Fibroblast of pulmonary artery (primary cell): ENCODE measurements at regions not wholly inside any gene's neighbourhood (a gene's known extent, or its start where the extent isn't known, plus 50 kb on each side); places are given as distances from the start of the nearest gene placed in this dataset.

Experiments used
- DNase-seq: peaks from one replicate; pipeline ENCODE4 v3.0.0-alpha.2; 2010; ENCODE audit warnings: low read depth
- H3K4me3 ChIP-seq: replicated peaks from 2 replicates; pipeline ENCODE4 v1.5.1; 2011; ENCODE audit warnings: low read depth, mild to moderate bottlenecking, control low read depth, low read length, moderate library complexity
- CTCF ChIP-seq: IDR thresholded peaks from 2 replicates; pipeline ENCODE4 v1.5.1; 2011; ENCODE audit warnings: mild to moderate bottlenecking, control low read depth, low read length, inconsistent platforms; ENCODE audit errors: missing control alignments

DNA sequence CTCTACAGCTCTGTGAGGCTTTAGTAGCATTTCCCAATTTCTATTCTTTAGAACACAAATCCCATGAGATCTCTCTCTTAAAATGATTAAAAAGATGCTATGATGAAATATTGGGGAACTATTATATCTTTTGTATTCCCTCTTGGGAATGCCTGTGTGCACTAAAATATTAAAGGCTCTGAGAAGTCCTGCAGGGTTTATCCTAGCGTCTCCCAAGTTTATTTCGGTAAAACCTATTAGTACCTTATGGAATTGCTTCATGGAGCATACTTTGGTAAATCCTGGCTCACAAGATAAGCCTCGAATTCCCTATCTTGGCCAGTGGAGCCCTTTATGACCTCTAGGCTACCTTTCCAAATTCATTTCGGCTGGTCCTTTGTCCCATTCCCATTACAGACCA, 306.8 kb downstream of the VRK1 start:
- TF ChIP-seq CTCF: no peak
- no peak for DNase-seq
- H3K4me3 ChIP-seq: no peak overlapping the region

GRCh38 chr14:97106166-97106565, 309.0 kb downstream of the VRK1 start:
- no peak overlapping the region for H3K4me3 ChIP-seq
- TF ChIP-seq CTCF: no peak
- DNase-seq: no peak

- H3K4me3 ChIP-seq: no peak overlapping the region
- TF ChIP-seq CTCF: no peak
- no peak for DNase-seq
These were observed 309.4 kb downstream of the VRK1 start for GRCh38 chr14:97106609-97107008.

- no peak for DNase-seq
- no peak for TF ChIP-seq CTCF
- H3K4me3 ChIP-seq: no peak overlapping the region
These were observed 309.9 kb downstream of the VRK1 start for GRCh38 chr14:97107080-97107479.

DNA sequence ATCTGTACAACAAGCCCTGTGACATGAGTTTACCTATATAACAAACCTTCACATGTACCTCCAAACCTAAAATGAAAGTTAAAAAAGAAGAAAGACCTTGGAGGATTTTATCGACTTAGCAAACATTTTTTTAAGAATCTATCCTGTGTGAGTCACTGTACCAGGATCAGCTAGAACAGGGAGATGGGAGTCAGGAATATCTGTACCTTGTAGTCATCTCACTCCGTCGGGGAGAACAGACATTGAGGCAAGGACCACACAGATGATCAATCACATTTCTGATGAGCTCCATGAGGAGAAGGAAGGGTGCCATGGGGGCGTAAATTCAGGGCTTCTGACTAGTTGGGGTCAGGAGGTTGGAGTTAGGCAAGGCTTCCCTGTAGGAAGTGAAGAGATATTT, 310.6 kb downstream of the VRK1 start:
- TF ChIP-seq CTCF: no peak
- no peak overlapping the region for H3K4me3 ChIP-seq
- DNase-seq: no peak

DNA sequence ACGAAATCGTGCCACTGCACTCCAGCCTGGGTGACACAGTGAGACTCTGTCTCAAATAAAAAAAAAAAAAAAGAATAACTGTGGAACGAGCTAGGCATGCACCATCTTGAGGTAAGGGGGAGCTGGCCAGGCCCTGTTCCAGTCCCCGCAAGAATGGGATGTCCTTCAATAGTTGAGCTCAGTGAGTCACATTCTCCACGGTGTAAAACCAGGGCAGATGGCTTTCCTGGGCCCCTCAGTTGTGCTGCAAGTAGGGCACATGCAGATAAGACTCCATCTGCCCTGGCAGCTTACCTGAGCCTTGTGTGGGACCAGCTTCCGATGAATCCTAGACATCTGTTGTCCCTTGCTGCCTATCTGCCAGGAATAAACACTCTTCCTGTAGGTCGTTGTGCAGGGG, 312.1 kb downstream of the VRK1 start:
- H3K4me3 ChIP-seq: no peak overlapping the region
- DNase-seq: no peak

More for the DNA sequence above, 312.1 kb downstream of the VRK1 start:
- TF ChIP-seq CTCF: no peak
